Endodermal cell (in vitro differentiated cells): ENCODE measurements at regions not wholly inside any gene's neighbourhood (a gene's known extent, or its start where the extent isn't known, plus 50 kb on each side); places are given as distances from the start of the nearest gene placed in this dataset.

Source experiments
- DNase-seq: peaks from one replicate; pipeline ENCODE4 v3.0.0-alpha.2; 2017
- H3K27ac ChIP-seq: 2 replicates; pipeline ENCODE4 v1.5.1; 2013; ENCODE audit warnings: mild to moderate bottlenecking, low read depth, low read length, moderate library complexity
- H3K27me3 ChIP-seq: 2 replicates; pipeline ENCODE4 v1.6.1; 2013; ENCODE audit warnings: mild to moderate bottlenecking, low read length, moderate library complexity; ENCODE audit not compliant: insufficient read depth, control insufficient read depth, poor library complexity, severe bottlenecking
- H3K36me3 ChIP-seq: 2 replicates; pipeline ENCODE4 v1.7.0; 2013; ENCODE audit warnings: mild to moderate bottlenecking, low read length, moderate library complexity; ENCODE audit not compliant: control insufficient read depth, insufficient read depth
- H3K4me1 ChIP-seq: one replicate; pipeline ENCODE4 v1.7.0; 2013; ENCODE audit warnings: low read length; ENCODE audit not compliant: control insufficient read depth, insufficient read depth
- H3K4me3 ChIP-seq: 2 replicates; pipeline ENCODE4 v1.5.1; 2013; ENCODE audit warnings: mild to moderate bottlenecking, low read length, moderate library complexity
- H3K9ac ChIP-seq: 2 replicates; pipeline ENCODE4 v1.6.1; 2013; ENCODE audit warnings: mild to moderate bottlenecking, low read length, moderate library complexity; ENCODE audit not compliant: poor library complexity, severe bottlenecking; ENCODE audit errors: extremely low read depth
- H3K9me3 ChIP-seq: 2 replicates; pipeline ENCODE4 v1.6.1; 2013; ENCODE audit warnings: mild to moderate bottlenecking, low read length, moderate library complexity; ENCODE audit not compliant: control insufficient read depth
- H3K27ac Mint-ChIP-seq: 2 replicates; pipeline ENCODE4 v1.8.0; 2020; ENCODE audit warnings: mixed read lengths
- H3K27me3 Mint-ChIP-seq: 2 replicates; pipeline ENCODE4 v1.8.0; 2021; ENCODE audit warnings: mild to moderate bottlenecking, mixed read lengths; ENCODE audit not compliant: insufficient read depth
- H3K36me3 Mint-ChIP-seq: 2 replicates; pipeline ENCODE4 v1.8.0; 2020; ENCODE audit warnings: low read depth, mixed read lengths
- H3K4me1 Mint-ChIP-seq: 2 replicates; pipeline ENCODE4 v1.8.0; 2020; ENCODE audit warnings: mixed read lengths
- H3K4me3 Mint-ChIP-seq: 2 replicates; pipeline ENCODE4 v1.8.0; 2020; ENCODE audit warnings: mild to moderate bottlenecking, moderate library complexity, mixed read lengths
- H3K9me3 Mint-ChIP-seq: 2 replicates; pipeline ENCODE4 v1.8.0; 2020; ENCODE audit warnings: mild to moderate bottlenecking, mixed read lengths
- CTCF ChIP-seq: fragments of 200-600 bp; sonication (generic); conservative IDR thresholded peaks from 2 replicates; pipeline ENCODE4 v1.5.0; 2021; ENCODE audit warnings: antibody characterized with exemption, mild to moderate bottlenecking
- WGBS, 2 experiments: methylation state at CpG; one replicate each; pipeline versions ENCODE4 v1.1.5 to v1.1.7; 2013; ENCODE audit warnings: missing lambda C conversion rate in 2 of 2, mixed read lengths in 1 of 2; ENCODE audit not compliant: insufficient coverage in 1 of 2, insufficient read length in 1 of 2; 5-methylcytosine and 5-hydroxymethylcytosine counted together

- Mint-ChIP-seq H3K27me3 (no peaks in the 10 kb centered on the region), H3K27ac (no peak overlapping the region), H3K9me3 (no peaks in the 10 kb centered on the region), H3K4me1 (no peaks in the 10 kb centered on the region), H3K4me3 (no peak overlapping the region), H3K36me3 (no peaks in the 10 kb centered on the region)
- Histone ChIP-seq H3K36me3 (no peaks in the 10 kb centered on the region), H3K9ac (no peak overlapping the region), H3K27me3 (no peaks in the 10 kb centered on the region), H3K4me3 (no peak overlapping the region), H3K27ac (no peak overlapping the region), H3K9me3 (no peaks in the 10 kb centered on the region), H3K4me1 (no peaks in the 10 kb centered on the region)
- no peak for DNase-seq
- no peak for TF ChIP-seq CTCF
Observed at GRCh38 chr5:89883967-89884366, 525.6 kb downstream of the CETN3 start.

GRCh38 chr5:89878140-89879132, 531.1 kb downstream of the CETN3 start:
- WGBS, 2 experiments = 87 to 88% methylated on average over 1 to 9 of the region's 9 CpGs
- no peak for DNase-seq
- Histone ChIP-seq H3K27ac (no peak overlapping the region), H3K4me3 (no peak overlapping the region), H3K4me1 (no peaks in the 10 kb centered on the region), H3K36me3 (no peaks in the 10 kb centered on the region), H3K9ac (no peak overlapping the region), H3K9me3 (no peaks in the 10 kb centered on the region), H3K27me3 (no peaks in the 10 kb centered on the region)
- H3K9me3 Mint-ChIP-seq = no peaks in the 10 kb centered on the region
- no peak for TF ChIP-seq CTCF
- H3K27me3 Mint-ChIP-seq = no peaks in the 10 kb centered on the region
- H3K4me1 Mint-ChIP-seq = no peaks in the 10 kb centered on the region
- no peak overlapping the region for H3K27ac Mint-ChIP-seq
- H3K36me3 Mint-ChIP-seq = no peaks in the 10 kb centered on the region
- H3K4me3 Mint-ChIP-seq = no peak overlapping the region

- H3K4me1 ChIP-seq = no peaks in the 10 kb centered on the region
- 75 to 81% methylated on average over 2 of the region's 2 CpGs for WGBS, 2 experiments
Observed at GRCh38 chr5:89871906-89872305, 537.6 kb downstream of the CETN3 start.

More at GRCh38 chr5:89871906-89872305, 537.6 kb downstream of the CETN3 start:
- Mint-ChIP-seq H3K36me3 (no peaks in the 10 kb centered on the region), H3K4me1 (no peaks in the 10 kb centered on the region), H3K4me3 (no peak overlapping the region), H3K9me3 (no peaks in the 10 kb centered on the region), H3K27ac (no peak overlapping the region), H3K27me3 (no peaks in the 10 kb centered on the region)
- TF ChIP-seq CTCF = no peak
- Histone ChIP-seq H3K36me3 (no peaks in the 10 kb centered on the region), H3K9ac (no peak overlapping the region), H3K4me3 (no peak overlapping the region), H3K27ac (no peak overlapping the region), H3K9me3 (no peaks in the 10 kb centered on the region), H3K27me3 (no peaks in the 10 kb centered on the region)
- DNase-seq = no peak
